Left ventricle myocardium inferior (tissue), 1 donor: ENCODE measurements at regions not wholly inside any gene's neighbourhood (a gene's known extent, or its start where the extent isn't known, plus 50 kb on each side); places are given as distances from the start of the nearest gene placed in this dataset.

ENCODE experiments used
- DNase-seq: peaks from one replicate; pipeline ENCODE4 v3.0.0-alpha.2; 2020
- H3K27ac ChIP-seq: fragments of 200-600 bp; replicated peaks from 2 replicates; pipeline ENCODE4 v1.8.0; 2021
- H3K27me3 ChIP-seq: fragments of 200-600 bp; 2 replicates; pipeline ENCODE4 v1.8.0; 2021; ENCODE audit warnings: low read depth
- H3K36me3 ChIP-seq: fragments of 200-600 bp; 2 replicates; pipeline ENCODE4 v1.8.0; 2021
- H3K4me1 ChIP-seq: fragments of 200-600 bp; 2 replicates; pipeline ENCODE4 v1.8.0; 2021
- H3K4me3 ChIP-seq: fragments of 200-600 bp; 2 replicates; pipeline ENCODE4 v1.8.0; 2021; ENCODE audit warnings: mild to moderate bottlenecking, moderate library complexity
- H3K9me3 ChIP-seq: fragments of 200-600 bp; replicated peaks from 2 replicates; pipeline ENCODE4 v1.8.0; 2021
- CTCF ChIP-seq: fragments of 200-600 bp; IDR thresholded peaks from 2 replicates; pipeline ENCODE4 v1.8.0; 2021; ENCODE audit warnings: antibody characterized with exemption, mild to moderate bottlenecking, borderline replicate concordance
- intact Hi-C: fragments of 100-400 bp; cut with micrococcal nuclease; formaldehyde crosslinking; loops from one replicate; pipeline ENCODE4 v1.11.0; 2022
- donor health status: DM: no; HTN: yes; CAD: no; lungs with severe emphysema.

- TF ChIP-seq CTCF, result no peak
- DNase-seq, result no peak
- Histone ChIP-seq H3K9me3 (no peaks in the 10 kb centered on the region), H3K27me3 (no peaks in the 10 kb centered on the region), H3K36me3 (no peaks in the 10 kb centered on the region), H3K27ac (peak overlapping the region; percentile 7), H3K4me1 (peaks cover 37% of the 10 kb centered on the region), H3K4me3 (no peak overlapping the region)
- intact Hi-C loops, result no loop called here
These were observed 128.0 kb upstream of the CCDC150 start for GRCh38 chr2:196511258-196512168.

GRCh38 chr2:196513796-196514526, 125.6 kb upstream of the CCDC150 start:
- Histone ChIP-seq H3K4me3 (no peak overlapping the region), H3K36me3 (no peaks in the 10 kb centered on the region), H3K4me1 (peaks cover 37% of the 10 kb centered on the region), H3K9me3 (no peaks in the 10 kb centered on the region), H3K27me3 (no peaks in the 10 kb centered on the region), H3K27ac (no peak overlapping the region)
- DNase-seq, result no peak
- intact Hi-C loops, result no loop called here
- TF ChIP-seq CTCF, result no peak

- H3K9me3 ChIP-seq, result no peaks in the 10 kb centered on the region
- H3K27ac ChIP-seq, result peak overlapping the region; percentile 65
- H3K4me3 ChIP-seq, result peak overlapping the region; percentile 45
- TF ChIP-seq CTCF, result no peak
- H3K36me3 ChIP-seq, result no peaks in the 10 kb centered on the region
- intact Hi-C loops, result no loop called here
- peaks cover 37% of the 10 kb centered on the region for H3K4me1 ChIP-seq
- H3K27me3 ChIP-seq, result no peaks in the 10 kb centered on the region
- DNase-seq, result no peak
These were observed 124.9 kb upstream of the CCDC150 start for GRCh38 chr2:196514641-196515040.

GRCh38 chr2:196515051-196515450, 124.5 kb upstream of the CCDC150 start:
- intact Hi-C loops, result no loop called here
- no peaks in the 10 kb centered on the region for H3K9me3 ChIP-seq
- no peak for TF ChIP-seq CTCF
- H3K27me3 ChIP-seq, result no peaks in the 10 kb centered on the region
- peaks cover 37% of the 10 kb centered on the region for H3K4me1 ChIP-seq
- no peaks in the 10 kb centered on the region for H3K36me3 ChIP-seq
- DNase-seq, result peak; percentile 49
- peak overlapping the region; percentile 65 for H3K27ac ChIP-seq
- H3K4me3 ChIP-seq, result peak overlapping the region; percentile 45

- DNase-seq, result no peak
- TF ChIP-seq CTCF, result no peak
- Histone ChIP-seq H3K36me3 (no peaks in the 10 kb centered on the region), H3K9me3 (no peaks in the 10 kb centered on the region), H3K4me3 (peak overlapping the region; percentile 45), H3K4me1 (peaks cover 37% of the 10 kb centered on the region), H3K27ac (peak overlapping the region; percentile 65), H3K27me3 (no peaks in the 10 kb centered on the region)
- intact Hi-C loops, result no loop called here
These were observed 123.9 kb upstream of the CCDC150 start for GRCh38 chr2:196515608-196516007.
